ENCODE measurements at regions not wholly inside any gene's neighbourhood (a gene's known extent, or its start where the extent isn't known, plus 50 kb on each side); places are given as distances from the start of the nearest gene placed in this dataset.

DNA sequence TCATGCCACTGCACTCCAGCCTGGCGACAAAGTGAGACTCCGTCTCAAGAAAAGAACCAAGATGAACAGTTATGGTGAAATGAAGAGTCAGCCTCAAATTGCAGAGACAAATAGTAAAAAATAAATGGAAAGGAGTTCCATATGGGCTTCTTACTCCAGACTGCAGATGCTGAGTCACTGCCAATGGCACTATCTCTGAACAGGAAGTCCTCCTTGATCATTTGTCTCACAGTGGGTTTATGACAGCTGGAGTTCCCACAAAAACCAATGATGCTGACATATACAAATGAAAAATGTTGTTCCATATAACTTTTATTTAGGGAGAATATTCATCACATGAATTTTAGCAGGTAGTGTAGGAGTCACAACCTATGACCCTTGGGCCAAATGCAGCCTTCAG lies 631.6 kb downstream of the PCDH18 start:
- no peak overlapping the region for H3K4me3 Mint-ChIP-seq
- no peaks in the 10 kb centered on the region for H3K4me1 Mint-ChIP-seq
- no peak overlapping the region for H3K27ac Mint-ChIP-seq
- H3K9me3 Mint-ChIP-seq = peaks cover 0 to 4% (median 4%) of the 10 kb centered on the region in 3 donors
- no peaks in the 10 kb centered on the region for H3K36me3 Mint-ChIP-seq
- no peaks in the 10 kb centered on the region for H3K27me3 Mint-ChIP-seq

DNA sequence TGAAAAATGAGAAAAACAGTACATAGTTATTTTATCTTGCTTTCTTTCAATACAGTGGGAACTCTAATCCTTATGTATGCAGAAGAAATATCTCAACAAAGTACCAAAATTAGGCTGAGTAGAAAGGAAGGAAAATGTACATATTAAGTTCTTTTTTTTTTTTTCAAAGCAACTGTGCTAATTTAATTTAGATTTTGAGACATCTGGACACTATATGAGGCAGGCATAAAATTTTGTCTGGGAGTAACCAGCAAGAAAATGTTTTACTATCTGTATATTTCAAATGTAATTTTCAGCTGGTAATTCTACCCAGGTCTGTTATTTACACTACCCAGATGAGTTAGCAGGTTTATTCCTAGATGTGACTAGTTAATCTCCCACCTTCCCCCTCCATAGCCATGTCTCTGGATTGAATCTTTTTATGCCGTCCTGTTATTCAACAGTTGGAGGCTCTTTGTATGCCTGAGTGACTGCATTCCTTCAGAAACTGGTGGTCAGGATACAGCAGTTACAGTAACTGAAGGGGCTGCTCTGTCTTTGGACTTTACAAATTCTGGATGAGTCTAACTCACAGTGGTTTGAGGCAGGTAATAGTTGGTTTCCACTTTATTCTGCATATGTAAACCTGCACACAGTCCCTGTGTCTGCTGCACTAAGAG lies 633.6 kb downstream of the PCDH18 start:
- H3K4me1 Mint-ChIP-seq = no peaks in the 10 kb centered on the region
- H3K27ac Mint-ChIP-seq = no peak overlapping the region
- H3K4me3 Mint-ChIP-seq = no peak overlapping the region
- H3K27me3 Mint-ChIP-seq = no peaks in the 10 kb centered on the region
- H3K9me3 Mint-ChIP-seq = peaks cover 0 to 3% (median 3%) of the 10 kb centered on the region in 3 donors
- H3K36me3 Mint-ChIP-seq = no peaks in the 10 kb centered on the region

DNA sequence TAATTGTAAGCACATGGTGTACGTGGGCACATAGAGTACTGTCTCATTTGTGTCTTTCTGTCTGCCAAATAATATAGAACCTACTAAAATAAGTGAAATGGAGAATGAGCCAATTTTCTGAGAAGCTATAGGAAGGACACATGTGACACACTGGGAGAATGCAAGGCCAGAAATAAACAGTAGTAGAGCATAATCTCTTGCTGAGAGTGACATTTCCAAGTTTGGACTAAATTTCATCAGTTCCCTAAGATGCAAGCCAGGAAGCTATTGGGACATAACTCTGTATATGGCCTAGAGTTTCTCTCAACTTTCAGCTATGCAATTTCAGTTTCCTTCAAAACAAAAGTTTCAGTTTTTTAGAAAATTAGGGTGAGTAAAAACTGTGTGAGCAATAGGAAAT lies 638.7 kb downstream of the PCDH18 start:
- Mint-ChIP-seq H3K9me3 (peaks cover 0 to 2% (median 0%) of the 10 kb centered on the region in 3 donors), H3K27me3 (no peaks in the 10 kb centered on the region), H3K27ac (no peak overlapping the region), H3K36me3 (no peaks in the 10 kb centered on the region), H3K4me1 (no peaks in the 10 kb centered on the region), H3K4me3 (no peak overlapping the region)

DNA sequence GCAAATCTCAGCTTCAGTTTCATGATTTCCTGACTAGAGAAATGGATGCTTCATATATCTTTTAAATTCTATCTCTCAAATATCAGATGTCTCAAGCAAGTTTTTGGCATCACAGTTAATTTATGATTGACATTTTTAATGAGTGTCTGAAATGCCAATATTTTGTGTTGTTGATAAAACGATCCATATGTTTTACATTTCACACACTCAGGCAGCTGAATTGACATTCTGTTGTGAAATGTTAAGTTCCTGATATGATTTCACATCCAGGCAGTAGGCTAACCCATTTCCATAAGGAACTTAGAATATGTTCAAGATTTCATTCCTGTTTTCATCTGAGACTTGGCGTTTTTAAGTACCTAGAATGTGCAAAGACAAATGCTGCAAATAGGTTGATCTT lies 650.6 kb downstream of the PCDH18 start:
- no peaks in the 10 kb centered on the region for H3K27me3 Mint-ChIP-seq
- H3K4me1 Mint-ChIP-seq = no peaks in the 10 kb centered on the region
- no peaks in the 10 kb centered on the region for H3K36me3 Mint-ChIP-seq
- H3K27ac Mint-ChIP-seq = no peak overlapping the region
- H3K4me3 Mint-ChIP-seq = no peak overlapping the region
- no peaks in the 10 kb centered on the region for H3K9me3 Mint-ChIP-seq

DNA sequence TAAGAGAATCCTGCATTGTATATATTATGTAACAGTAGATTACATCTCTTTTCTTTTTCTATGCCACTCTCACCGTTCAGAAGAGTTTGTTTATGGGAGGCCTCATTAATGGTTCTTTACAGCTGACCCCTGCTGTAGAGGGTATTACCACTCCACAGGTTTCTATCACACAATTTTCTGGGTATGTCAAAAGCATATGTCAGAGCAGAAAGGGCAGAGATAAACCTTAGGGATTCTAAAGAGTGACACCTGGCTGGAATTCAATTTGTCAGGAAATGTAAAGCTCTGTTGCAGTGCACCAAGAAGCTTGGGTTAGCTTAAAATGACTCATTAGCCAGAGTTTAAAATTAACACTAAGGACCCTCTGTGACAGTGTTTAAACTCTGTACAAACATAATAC lies 658.7 kb downstream of the PCDH18 start:
- H3K27me3 Mint-ChIP-seq = no peaks in the 10 kb centered on the region
- peaks cover 0 to 2% (median 0%) of the 10 kb centered on the region in 3 donors for H3K9me3 Mint-ChIP-seq
- H3K27ac Mint-ChIP-seq = no peak overlapping the region
- H3K36me3 Mint-ChIP-seq = no peaks in the 10 kb centered on the region
- no peak overlapping the region for H3K4me3 Mint-ChIP-seq
- H3K4me1 Mint-ChIP-seq = no peaks in the 10 kb centered on the region

DNA sequence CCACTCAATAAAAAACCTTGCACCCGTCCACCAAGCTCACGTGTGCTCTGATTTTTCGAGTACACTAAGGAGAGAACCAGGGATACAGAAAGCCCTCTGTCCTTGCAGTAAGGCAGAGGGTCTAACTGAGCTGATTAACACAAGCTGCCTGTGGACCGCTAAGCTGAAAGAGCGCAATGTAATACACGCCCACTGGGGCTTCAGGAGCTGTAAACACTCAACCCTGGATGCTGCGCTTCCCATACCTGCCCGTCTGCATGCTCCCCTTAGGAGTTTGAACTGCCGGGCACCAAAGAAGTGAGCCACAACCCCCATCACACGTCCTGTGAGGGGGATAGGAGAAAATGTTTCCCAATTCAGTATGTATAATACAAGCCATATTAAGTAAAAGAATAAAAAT lies 664.8 kb downstream of the PCDH18 start:
- no peaks in the 10 kb centered on the region for H3K4me1 Mint-ChIP-seq
- H3K27ac Mint-ChIP-seq = no peak overlapping the region
- no peaks in the 10 kb centered on the region for H3K36me3 Mint-ChIP-seq
- H3K9me3 Mint-ChIP-seq = peaks cover 0 to 2% (median 0%) of the 10 kb centered on the region in 3 donors
- H3K27me3 Mint-ChIP-seq = no peaks in the 10 kb centered on the region
- H3K4me3 Mint-ChIP-seq = no peak overlapping the region

DNA sequence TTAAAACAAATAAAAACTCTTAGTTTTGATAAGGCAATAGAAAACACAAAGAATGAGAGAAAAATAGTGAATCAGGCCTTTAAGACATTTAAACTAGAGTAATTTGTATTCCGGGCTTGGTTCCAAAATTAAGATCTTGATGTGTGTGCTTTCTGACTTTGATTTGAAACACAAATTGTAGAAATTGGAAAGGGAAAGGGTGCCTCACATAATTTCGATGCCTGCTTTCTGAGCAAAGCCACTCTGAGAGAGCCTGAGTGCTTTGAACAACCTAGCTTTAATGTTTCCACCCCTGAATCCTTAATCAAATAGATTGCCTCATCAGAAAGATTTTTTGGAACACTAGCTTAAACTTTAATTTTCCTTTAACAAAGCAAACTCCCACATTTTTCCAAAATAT lies 666.8 kb downstream of the PCDH18 start:
- Mint-ChIP-seq H3K9me3 (no peaks in the 10 kb centered on the region), H3K27ac (no peak overlapping the region), H3K4me1 (no peaks in the 10 kb centered on the region), H3K27me3 (no peaks in the 10 kb centered on the region), H3K36me3 (no peaks in the 10 kb centered on the region), H3K4me3 (no peak overlapping the region)

DNA sequence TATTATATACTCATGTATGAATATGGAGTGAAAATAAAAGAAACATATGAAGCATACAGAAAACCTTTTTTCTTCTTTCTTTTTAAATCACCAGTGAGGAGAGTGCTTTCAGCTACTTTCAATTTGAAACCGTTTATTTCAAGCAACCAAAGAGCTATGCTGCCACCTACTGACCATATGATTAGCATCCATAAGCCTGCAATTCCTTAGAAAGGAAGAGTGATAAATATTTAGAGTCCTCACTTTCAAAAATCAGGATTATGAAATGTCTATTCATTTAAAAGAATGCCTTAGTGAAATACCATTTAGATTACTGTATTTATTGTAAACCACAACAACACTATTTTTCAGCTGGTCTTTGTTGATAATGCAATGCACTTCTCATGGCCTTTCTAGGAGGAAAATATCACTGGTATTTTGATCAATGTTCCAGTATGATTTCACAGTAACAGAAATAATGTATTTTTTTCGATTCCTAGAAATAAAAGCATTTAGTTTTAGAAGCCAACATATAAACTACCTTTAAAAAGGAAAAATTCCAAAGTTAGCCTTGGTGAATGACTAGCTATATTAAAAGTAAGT lies 667.6 kb downstream of the PCDH18 start:
- Mint-ChIP-seq H3K4me3 (no peak overlapping the region), H3K9me3 (no peaks in the 10 kb centered on the region), H3K36me3 (no peaks in the 10 kb centered on the region), H3K4me1 (no peaks in the 10 kb centered on the region), H3K27ac (no peak overlapping the region), H3K27me3 (no peaks in the 10 kb centered on the region)

DNA sequence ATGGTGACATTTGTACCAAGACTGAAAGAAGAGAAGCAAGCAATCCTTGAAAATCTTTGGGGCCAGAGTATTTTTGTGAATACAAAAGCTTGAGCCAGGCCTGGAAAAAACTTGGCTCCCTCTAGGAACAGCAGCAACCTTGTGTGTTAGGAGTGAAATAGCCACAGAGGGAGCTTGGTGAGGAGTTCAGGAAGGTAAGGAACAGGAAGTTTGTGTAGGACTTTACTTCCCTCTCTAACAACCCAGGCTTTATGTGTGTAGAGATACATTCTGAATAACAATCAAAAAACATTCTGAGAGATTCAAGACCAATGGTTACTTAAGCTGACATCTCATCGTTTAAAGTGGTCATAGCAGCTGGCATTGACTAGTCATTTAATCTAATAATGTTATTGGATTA lies 668.5 kb downstream of the PCDH18 start:
- H3K27ac Mint-ChIP-seq = no peak overlapping the region
- no peaks in the 10 kb centered on the region for H3K4me1 Mint-ChIP-seq
- no peak overlapping the region for H3K4me3 Mint-ChIP-seq
- H3K9me3 Mint-ChIP-seq = no peaks in the 10 kb centered on the region
- no peaks in the 10 kb centered on the region for H3K36me3 Mint-ChIP-seq
- no peaks in the 10 kb centered on the region for H3K27me3 Mint-ChIP-seq

DNA sequence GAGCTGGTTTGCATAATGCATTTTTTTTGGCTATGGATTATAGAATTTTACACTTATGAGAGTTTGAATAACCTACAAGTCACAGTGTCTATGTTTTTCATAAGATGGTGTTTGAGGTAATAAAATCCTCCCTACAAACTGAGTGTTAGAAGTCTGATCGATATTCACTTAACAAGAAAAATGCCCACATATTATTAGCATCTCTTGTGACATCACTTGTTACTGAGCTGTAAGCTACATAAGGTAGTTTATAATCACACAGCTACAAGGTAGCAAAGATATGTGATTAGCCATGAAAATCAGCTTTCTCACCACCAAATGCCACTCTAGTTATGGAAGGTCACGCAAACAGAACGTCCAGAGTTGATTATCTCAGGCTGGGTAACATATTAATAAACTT lies 669.6 kb downstream of the PCDH18 start:
- H3K9me3 Mint-ChIP-seq = no peaks in the 10 kb centered on the region
- H3K36me3 Mint-ChIP-seq = no peaks in the 10 kb centered on the region
- no peak overlapping the region for H3K27ac Mint-ChIP-seq
- no peaks in the 10 kb centered on the region for H3K27me3 Mint-ChIP-seq
- no peaks in the 10 kb centered on the region for H3K4me1 Mint-ChIP-seq
- no peak overlapping the region for H3K4me3 Mint-ChIP-seq

DNA sequence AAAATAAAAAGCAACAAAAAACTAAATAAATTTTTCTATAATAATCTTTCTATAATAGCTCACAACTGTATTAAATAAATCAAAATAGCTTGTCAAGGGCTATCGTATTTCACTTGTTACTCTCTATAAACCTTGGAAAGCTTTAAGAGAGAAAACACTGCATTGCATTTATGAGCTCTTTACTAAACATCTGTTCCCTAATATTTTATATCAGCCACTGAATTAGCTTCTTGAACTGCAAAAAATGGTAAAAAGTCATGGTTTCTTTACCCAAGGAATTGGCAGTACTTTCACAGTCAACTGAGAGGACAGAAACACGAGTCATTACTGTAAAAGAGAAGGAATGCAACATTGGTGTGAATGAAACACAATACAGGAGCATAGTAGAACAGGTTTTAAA lies 671.2 kb downstream of the PCDH18 start:
- H3K27me3 Mint-ChIP-seq = no peaks in the 10 kb centered on the region
- no peak overlapping the region for H3K4me3 Mint-ChIP-seq
- no peak overlapping the region for H3K27ac Mint-ChIP-seq
- no peaks in the 10 kb centered on the region for H3K9me3 Mint-ChIP-seq
- no peaks in the 10 kb centered on the region for H3K36me3 Mint-ChIP-seq
- H3K4me1 Mint-ChIP-seq = no peaks in the 10 kb centered on the region

DNA sequence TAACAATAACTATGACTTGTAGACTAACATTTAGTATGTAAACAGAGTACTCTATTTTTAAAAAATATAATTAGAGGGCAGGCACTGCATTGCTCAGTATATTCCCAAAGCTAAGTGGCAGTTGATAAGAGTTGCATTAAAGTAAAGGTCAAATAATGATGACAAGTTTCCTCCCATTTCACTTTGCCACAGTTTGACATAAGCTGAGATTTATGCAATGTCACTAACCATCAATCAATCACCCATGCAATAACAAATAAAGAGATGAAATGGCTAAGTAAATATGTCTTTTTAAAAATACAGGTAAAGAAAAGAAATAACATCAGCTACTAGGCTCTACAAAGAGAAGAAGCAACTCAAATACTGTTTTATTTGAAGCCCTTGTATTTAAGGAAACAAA lies 673.4 kb downstream of the PCDH18 start:
- H3K27ac Mint-ChIP-seq = no peak overlapping the region
- no peaks in the 10 kb centered on the region for H3K27me3 Mint-ChIP-seq
- H3K9me3 Mint-ChIP-seq = peaks cover 2 to 13% (median 2%) of the 10 kb centered on the region in 3 donors
- no peaks in the 10 kb centered on the region for H3K4me1 Mint-ChIP-seq
- no peak overlapping the region for H3K4me3 Mint-ChIP-seq
- H3K36me3 Mint-ChIP-seq = no peaks in the 10 kb centered on the region

DNA sequence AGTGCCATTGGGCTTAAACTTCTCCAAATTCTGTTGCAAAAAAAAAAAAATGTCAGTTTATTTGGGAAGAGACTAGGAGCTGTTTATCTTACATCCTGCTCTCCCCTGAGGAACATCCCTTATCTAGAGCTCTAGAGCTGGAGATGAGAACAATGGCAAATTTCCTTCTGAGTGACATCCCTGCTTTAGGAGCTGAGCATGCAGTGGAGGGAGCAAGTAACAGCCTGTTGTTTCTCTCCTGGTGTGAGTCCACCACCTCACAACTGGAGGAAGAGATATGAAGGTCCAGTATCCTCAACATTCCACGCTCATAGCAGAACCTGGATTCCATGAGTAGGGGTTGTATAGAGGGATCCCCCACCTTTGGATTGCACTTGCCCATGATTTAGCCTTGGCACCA lies 676.4 kb downstream of the PCDH18 start:
- H3K9me3 Mint-ChIP-seq = peaks cover 2 to 13% (median 2%) of the 10 kb centered on the region in 3 donors
- H3K27ac Mint-ChIP-seq = no peak overlapping the region
- H3K4me1 Mint-ChIP-seq = no peaks in the 10 kb centered on the region
- H3K36me3 Mint-ChIP-seq = no peaks in the 10 kb centered on the region
- H3K4me3 Mint-ChIP-seq = no peak overlapping the region
- H3K27me3 Mint-ChIP-seq = no peaks in the 10 kb centered on the region

DNA sequence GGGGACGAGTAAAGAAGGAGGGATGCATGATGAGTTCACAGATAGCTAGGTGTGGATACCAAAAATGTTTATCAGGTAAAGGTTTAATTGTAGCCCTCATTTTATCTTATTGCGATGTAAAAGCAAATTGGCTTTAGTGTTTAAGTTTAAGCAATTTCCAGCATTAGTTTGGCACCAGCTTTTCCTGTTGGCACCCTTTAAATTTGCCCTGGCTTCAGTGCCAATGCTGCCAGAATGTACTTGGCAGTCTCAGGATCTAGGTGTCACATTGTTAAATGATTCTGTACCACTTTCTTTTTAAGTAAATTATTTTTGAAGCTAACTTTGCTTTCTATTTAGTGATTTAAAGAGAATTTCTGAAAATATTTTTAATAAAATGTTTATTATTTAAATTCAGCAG lies 681.8 kb downstream of the PCDH18 start:
- no peaks in the 10 kb centered on the region for H3K4me1 Mint-ChIP-seq
- H3K27me3 Mint-ChIP-seq = no peaks in the 10 kb centered on the region
- H3K4me3 Mint-ChIP-seq = no peak overlapping the region
- H3K36me3 Mint-ChIP-seq = peaks cover 2% of the 10 kb centered on the region
- H3K27ac Mint-ChIP-seq = no peak overlapping the region
- peaks cover 3 to 28% (median 5%) of the 10 kb centered on the region in 3 donors for H3K9me3 Mint-ChIP-seq

DNA sequence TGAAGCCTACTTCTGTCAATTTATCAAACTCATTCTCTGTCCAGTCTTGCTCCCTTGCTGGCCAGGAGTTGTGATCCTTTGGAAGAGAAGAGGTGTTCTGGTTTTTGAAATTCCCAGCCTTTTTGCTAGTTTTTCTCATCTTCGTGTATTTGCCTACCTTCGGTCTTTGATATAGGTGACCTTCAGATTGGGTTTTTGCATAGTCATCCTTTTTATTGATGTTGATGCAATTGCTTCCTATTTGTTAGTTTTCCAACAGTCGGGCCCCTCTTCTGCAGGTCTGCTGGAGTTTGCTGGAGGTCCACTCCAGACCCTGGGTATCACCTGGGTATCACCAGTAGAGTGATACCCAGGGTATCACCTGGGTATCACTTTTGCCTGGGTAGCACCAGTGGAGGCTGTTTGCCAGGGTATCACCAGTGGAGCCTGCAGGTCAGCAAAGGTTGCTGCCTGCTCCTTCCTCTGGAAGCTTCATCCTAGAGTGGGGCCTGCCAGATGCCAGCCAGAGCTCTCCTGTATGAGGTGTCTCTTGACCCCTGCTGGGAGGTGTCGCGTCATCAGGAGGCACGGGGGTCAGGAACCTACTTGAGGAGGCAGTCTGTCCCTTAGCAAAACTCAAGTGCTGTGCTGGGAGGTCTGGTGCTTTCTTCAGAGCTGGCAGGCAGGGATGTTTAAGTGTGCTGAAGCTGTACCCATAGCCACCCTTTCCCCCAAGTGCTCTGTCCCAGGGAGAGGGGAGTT lies 684.2 kb downstream of the PCDH18 start:
- H3K36me3 Mint-ChIP-seq = peaks cover 2% of the 10 kb centered on the region
- H3K9me3 Mint-ChIP-seq = peaks cover 3 to 21% (median 8%) of the 10 kb centered on the region in 3 donors
- H3K4me3 Mint-ChIP-seq = no peak overlapping the region
- H3K4me1 Mint-ChIP-seq = no peaks in the 10 kb centered on the region
- H3K27ac Mint-ChIP-seq = no peak overlapping the region
- no peaks in the 10 kb centered on the region for H3K27me3 Mint-ChIP-seq

DNA sequence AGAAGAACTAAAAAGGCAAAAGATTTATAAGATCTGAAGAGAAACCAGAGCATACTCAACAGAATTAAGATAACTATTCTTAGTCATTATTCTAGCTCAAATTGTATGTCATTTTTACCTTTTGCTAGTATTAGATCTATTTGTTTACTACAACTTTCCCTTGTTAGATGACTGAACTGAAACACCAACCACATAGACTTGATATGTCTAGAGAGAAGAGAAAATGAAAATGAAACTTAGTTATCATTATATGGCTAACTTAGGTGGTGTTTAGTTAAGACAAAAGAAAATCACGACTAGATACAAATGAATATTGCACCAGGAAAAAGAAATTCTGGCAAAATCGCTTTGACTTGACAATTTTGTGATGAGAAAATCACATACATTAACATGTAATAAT lies 690.8 kb downstream of the PCDH18 start:
- H3K9me3 Mint-ChIP-seq = peaks cover 5 to 16% (median 10%) of the 10 kb centered on the region in 3 donors
- H3K27me3 Mint-ChIP-seq = no peaks in the 10 kb centered on the region
- H3K27ac Mint-ChIP-seq = no peak overlapping the region
- H3K4me1 Mint-ChIP-seq = no peaks in the 10 kb centered on the region
- H3K36me3 Mint-ChIP-seq = peaks cover 2% of the 10 kb centered on the region
- H3K4me3 Mint-ChIP-seq = no peak overlapping the region
